Fibroblast of pulmonary artery (primary cell): ENCODE measurements at regions not wholly inside any gene's neighbourhood (a gene's known extent, or its start where the extent isn't known, plus 50 kb on each side); places are given as distances from the start of the nearest gene placed in this dataset.

Source experiments
- DNase-seq: peaks from one replicate; pipeline ENCODE4 v3.0.0-alpha.2; 2010; ENCODE audit warnings: low read depth
- H3K4me3 ChIP-seq: replicated peaks from 2 replicates; pipeline ENCODE4 v1.5.1; 2011; ENCODE audit warnings: low read depth, mild to moderate bottlenecking, control low read depth, low read length, moderate library complexity
- TF ChIP-seq, protein P1 (sequence below): IDR thresholded peaks from 2 replicates; pipeline ENCODE4 v1.5.1; 2011; ENCODE audit warnings: mild to moderate bottlenecking, control low read depth, low read length, inconsistent platforms; ENCODE audit errors: missing control alignments

DNA sequence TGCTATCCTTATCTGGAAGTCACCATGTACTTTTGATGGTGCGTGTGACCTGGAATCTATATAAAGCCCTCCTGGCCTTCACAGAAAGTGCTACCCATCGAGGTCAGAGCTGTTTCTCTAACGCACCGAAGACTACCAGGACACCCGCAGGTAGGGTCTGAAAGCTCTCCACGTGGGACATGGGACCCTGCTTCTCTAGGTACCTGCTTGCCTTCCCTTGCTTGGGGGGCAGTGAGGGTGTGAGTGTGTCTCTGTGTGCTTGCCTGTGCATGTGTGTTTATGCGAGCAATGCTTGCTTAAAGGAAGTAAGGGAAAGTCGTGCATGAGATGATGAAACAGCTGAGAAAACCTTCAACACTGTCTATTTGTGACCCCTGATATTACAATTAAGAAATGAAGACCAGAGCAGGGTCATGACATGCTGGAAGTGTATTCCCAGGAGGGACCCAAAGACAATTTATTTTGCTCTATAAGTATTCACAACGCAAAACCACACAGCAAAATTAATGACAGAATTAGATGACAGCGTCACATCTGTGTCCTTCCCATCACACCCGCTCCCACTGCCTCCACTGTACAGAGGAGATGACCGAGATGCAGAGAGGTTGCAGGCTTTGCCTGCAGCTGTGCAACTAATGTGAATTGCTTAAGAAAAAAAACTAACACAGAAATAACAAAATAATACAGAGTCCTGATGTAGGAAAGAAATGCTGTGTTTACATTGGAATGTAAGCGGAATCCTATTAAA is 76.4 kb upstream of the HELT start:
- no peak overlapping the region for H3K4me3 ChIP-seq
- no peak for DNase-seq
- TF ChIP-seq, protein P1, sequence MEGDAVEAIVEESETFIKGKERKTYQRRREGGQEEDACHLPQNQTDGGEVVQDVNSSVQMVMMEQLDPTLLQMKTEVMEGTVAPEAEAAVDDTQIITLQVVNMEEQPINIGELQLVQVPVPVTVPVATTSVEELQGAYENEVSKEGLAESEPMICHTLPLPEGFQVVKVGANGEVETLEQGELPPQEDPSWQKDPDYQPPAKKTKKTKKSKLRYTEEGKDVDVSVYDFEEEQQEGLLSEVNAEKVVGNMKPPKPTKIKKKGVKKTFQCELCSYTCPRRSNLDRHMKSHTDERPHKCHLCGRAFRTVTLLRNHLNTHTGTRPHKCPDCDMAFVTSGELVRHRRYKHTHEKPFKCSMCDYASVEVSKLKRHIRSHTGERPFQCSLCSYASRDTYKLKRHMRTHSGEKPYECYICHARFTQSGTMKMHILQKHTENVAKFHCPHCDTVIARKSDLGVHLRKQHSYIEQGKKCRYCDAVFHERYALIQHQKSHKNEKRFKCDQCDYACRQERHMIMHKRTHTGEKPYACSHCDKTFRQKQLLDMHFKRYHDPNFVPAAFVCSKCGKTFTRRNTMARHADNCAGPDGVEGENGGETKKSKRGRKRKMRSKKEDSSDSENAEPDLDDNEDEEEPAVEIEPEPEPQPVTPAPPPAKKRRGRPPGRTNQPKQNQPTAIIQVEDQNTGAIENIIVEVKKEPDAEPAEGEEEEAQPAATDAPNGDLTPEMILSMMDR = no peak

DNA sequence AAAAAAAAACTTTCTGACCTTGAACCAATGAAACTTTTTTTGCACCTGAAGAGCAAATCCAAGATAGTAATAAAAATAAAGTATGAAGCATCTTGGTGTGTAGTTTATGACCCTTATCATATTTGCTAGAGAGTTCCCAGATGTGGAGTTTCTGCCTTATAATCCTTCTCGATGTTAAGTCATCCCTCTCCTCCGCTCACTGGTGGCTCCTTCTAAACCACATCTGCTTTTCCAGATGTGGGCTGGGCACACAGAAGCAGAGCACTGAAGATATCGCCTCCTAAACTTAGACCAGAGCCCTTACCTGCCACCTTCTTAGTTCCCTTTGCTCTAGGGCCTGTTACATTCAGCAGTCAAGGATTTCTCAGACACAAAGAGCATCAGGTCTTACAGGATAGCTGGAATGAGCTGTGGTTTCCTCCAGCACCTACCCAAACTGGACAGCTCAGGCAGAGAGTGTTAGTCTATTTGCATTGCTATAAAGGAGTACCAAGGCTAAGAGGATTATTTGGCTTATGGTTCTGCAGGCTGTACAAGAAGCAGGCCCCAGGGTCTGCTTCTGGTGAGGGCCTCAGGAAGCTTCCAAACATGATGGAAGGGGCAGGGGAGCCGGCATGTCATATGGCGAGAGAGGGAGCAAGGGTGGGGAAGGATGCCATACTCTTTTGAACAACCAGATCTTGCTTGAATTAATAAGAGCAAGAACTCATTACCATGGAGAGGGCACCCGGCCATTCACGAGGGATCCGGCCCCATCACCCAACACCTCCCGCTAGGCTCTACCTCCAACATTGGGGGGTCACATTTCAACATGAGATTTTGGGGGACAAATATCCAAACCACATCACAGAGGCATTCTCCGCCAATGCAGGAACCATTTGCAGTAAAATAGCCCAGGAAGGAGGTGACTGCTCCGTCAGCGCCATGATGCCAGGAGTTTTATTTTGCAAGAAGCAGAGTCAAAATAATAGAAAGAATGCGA is 75.6 kb upstream of the HELT start:
- DNase-seq = no peak
- TF ChIP-seq, protein P1 = no peak
- H3K4me3 ChIP-seq = no peak overlapping the region

DNA sequence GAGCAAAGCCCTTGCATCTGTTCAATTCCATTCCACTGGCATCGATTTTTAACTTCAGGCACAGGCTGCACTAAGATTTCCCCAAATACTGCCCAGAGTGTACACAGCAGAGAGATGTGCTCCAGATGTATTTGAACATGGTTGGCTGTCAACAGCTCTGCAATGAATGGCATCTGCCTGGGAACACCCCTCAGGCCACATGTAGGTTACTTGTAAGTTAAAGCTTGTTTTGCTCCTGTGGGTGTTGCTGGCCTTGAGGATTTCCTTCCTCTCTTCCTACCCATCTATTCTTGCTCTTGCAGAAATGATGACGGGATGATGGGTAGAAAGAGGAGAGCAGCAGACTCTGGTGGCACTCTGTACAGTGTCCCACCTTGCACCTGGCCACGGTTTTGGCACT is 69.3 kb upstream of the HELT start:
- no peak for DNase-seq
- H3K4me3 ChIP-seq = no peak overlapping the region
- TF ChIP-seq, protein P1 = no peak

DNA sequence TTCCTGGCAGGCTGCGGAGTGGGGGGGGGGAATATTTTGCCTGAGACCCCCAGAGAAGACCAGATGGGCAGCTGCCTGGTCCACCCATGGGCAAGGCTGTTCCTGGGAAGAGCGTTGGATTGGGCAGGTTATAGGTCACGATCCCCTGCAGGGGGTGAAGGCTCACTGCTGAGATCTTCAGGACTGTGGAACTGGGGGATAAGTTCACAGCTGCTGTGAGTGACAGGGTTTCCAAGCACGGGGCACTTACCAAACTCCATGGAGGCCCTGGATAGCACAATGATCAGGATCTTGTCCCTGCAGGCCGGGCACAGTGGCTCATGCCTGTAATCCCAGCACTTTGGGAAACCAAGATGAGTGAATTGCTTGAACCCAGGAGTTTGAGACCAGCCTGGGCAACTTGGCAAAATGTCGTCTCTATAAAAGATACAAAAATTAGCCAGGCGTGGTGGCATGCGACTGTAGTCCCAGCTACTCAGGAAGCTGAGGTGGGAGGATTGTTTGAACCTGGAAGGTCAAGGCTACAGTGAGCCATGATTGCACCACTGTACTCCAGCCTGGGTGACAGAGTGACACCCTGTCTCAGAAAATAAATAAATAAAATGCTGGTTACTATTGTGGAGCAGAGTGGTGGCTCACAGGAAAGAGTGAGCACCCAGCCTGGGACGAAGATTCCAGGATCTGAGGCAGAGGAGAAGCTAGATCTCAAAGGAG is 68.0 kb upstream of the HELT start:
- TF ChIP-seq, protein P1 = no peak
- DNase-seq = no peak
- no peak overlapping the region for H3K4me3 ChIP-seq

DNA sequence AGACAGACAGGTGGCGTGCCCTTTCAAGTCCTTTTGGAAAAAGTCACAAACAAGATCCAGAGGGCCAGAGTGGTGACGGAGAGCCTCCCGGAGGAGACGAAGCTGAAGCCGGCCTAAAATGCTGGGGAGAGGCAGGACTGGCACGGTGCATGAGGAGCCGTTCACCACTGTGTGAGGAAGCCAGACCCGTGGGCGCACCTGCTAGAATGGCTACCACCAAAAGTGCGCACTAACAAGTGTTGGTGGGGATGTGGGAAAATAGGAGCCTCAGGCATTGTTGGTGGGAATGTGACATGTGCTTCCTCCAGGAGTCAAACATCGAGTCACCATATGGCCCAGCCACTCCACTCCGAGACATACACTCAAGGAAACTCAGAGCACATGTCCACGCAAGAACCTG is 67.4 kb upstream of the HELT start:
- no peak overlapping the region for H3K4me3 ChIP-seq
- DNase-seq = no peak
- TF ChIP-seq, protein P1 = no peak

DNA sequence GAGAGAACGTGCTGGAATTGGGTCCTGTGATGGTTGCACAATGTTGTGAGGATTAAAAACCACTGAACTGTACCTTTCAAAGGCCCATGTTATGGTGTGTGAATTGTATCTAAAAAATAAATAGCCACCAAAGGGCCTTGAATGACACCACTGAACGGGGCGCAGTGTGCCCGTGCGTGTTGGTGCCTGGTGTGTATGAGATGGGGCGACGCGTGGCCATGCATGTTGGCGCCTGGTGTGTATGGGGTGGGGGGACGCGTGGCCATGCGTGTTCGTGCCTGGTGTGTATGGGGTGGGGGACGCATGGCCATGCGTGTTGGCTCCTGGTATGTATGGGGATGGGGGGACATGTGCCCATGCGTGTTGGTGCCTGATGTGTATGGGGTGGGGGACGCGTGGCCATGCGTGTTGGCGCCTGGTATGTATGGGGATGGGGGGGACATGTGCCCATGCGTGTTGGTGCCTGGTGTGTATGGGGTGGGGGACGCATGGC is 66.6 kb upstream of the HELT start:
- DNase-seq = no peak
- TF ChIP-seq, protein P1 = no peak
- no peak overlapping the region for H3K4me3 ChIP-seq
